Esophagus mucosa (tissue), 1 donor: ENCODE measurements at regions not wholly inside any gene's neighbourhood (a gene's known extent, or its start where the extent isn't known, plus 50 kb on each side); places are given as distances from the start of the nearest gene placed in this dataset.
"Not testable (repeated sequence)": the region's sequence is repeated elsewhere in the genome, so short reads cannot be mapped to it uniquely, and the experiment has no call there.

ENCODE experiments used
- ATAC-seq: fragments of 200-7000 bp; cut with Tn5 transposase; one replicate; pipeline ENCODE4 v1.9.1; 2020
- donor health status: DM: yes; HTN: yes; CAD: no.

DNA sequence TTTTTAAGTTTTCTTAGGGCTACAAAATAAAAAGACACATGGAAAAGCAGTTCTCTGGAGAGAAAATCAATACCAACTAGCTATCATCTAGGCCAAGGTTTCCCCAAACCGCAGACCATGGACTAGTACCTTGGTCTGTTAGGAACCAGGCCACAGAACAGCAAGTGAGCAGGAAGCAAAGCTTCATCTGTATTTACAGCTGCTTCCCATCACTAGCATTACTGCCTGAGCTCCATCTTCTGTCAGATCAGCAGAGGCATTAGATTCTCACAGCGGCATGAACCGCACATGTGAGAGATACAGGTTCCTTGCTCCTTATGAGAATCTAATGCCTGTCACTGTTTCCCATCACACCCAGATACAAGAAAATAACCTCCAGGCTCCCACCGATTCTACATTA lies 1907.6 kb upstream of the ACO1 start:
- ATAC-seq, result no peak

DNA sequence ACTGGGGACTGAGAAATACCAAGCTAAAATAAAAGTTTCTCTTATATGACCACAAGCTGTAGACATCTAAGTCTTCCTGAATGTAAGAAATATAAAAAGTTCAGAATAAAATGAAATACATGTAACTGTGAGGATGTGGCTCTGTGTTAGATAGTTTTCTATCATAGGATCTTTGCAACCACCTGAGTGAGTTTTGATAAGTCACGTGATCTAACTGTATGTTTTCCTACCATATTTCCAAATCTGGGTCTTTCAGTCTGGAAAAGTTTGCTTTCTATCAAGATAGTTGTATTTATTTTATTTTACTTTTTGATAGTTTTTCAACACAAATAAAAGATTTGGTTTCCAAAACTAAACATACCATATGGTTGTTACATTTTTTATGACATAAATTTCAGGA lies 1905.8 kb upstream of the ACO1 start:
- ATAC-seq, result no peak

DNA sequence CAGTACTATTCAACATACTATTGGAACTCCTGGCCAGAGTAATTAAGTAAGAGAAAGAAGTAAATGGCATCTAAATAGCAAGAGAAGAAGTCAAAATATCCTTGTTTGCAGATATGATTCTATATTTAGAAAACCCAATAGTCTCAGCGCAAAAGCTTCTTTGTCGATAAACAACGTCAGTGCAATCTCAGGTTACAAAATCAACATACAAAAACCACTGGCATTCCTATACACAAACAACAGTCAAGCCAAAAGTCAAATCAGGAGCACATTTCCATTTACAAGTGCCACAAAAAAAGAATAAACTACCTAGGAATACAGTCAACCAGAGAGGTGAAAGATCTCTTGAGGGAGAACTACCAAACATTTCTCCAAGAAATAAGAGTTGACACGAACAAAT lies 1901.9 kb upstream of the ACO1 start:
- no peak for ATAC-seq

DNA sequence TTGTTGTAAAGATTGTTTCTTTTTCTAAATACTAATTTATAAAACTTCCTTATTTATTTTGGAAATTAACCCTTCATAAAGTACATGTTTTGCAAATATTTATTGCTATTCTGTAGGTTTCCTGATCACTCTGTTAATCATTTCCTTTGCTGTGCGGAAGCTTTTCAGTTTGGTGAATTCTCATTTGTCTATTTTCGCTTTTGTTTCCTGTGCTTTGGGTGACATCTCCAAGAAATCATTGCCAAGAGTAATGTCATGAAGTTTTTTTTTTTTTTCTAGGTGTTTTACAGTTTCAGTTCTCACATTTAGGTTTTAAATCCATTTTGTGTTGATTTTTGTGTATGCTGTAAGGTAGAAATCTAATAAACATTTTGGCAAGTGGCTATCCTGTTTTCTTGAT lies 1899.8 kb upstream of the ACO1 start:
- ATAC-seq, result no peak

DNA sequence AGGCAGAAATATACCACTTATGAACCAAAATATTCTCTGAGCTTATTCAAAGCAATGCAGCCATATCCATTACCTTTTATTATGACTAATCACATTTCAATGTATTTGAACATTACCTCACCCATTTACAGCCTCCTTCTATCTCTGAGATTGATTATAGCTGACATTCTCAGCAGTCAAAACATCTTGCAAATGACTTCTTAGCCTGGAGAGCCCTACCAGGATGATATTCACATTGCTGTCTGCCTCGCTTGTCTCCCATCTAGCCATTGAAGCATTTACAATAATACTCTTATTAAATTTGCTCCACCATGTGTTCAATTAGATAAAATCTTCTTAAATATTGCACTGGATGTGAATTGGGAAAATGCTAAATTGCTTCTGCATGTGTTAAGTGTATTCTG lies 1879.9 kb upstream of the ACO1 start:
- no peak for ATAC-seq

DNA sequence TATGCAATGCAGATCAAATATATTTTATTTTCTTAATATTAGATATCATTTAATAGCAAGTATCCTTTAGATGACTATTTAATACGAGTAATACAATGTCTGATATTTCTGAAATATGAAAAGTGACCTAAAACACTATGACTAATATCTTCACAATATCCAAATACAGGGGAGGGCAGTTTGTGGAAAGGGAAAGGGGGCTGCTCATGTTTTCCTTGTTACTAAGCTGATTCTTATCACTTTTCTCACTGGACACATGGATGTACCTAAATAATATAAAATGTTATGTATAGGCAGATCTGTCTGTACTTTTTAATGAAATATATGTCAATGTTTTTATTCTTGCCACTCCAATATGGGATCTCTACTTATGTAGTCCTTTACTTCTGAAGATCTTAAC lies 1879.1 kb upstream of the ACO1 start:
- ATAC-seq, result no peak

DNA sequence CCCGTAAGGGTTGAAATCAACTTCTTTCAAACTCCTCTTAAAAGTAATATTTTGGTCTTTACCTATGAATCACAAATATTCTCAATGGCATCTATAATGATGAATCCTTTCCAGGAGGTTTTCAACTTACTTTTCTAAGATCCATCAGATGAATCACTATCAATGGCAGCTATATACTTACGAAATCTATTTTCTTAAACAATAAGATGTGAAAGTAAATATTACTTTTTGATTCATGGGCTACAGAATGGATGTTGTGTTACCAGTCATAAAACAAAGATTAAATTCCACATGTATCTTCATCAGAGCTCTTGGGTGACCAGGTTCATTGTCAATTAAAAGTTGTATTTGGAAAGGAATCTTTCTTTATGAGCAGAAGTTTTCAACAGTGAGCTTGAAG lies 1877.7 kb upstream of the ACO1 start:
- ATAC-seq, result no peak

DNA sequence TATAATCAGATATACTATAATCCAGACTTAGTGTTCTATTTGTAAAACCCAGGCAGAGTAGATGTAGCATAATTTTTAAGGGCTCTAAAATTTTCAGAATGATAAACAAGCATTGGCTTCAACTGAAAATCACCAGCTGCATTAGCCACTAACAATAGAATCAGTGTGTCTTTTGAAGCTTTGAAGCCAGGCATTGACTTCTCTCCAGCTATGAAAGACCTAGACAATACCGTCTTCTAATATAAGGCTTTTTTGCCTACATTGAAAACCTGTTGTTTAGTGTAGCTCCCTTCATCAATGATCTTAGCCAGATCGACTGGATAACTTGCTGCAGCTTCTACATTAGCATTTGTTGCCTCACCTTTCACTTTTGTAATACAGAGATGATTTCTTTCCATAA lies 1877.3 kb upstream of the ACO1 start:
- ATAC-seq, result no peak

DNA sequence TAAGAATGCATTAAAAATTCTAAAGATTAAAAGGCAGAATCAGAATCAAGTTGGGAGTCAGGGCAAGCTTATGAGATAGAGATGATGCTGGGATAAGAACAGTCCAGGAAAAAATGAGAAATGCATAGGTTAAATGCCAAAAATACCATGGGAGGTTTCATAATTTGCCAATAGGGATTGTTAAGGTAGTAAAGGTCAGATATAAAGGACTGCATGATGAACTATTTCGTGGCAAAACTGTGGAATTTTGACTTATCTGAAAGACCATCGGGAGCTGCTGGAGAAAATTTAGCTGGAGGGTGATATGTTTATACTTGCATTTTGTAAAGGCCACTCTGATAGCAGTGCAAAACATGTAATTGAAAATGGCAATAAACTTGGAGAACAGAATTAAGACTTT lies 1872.8 kb upstream of the ACO1 start:
- ATAC-seq, result no peak

DNA sequence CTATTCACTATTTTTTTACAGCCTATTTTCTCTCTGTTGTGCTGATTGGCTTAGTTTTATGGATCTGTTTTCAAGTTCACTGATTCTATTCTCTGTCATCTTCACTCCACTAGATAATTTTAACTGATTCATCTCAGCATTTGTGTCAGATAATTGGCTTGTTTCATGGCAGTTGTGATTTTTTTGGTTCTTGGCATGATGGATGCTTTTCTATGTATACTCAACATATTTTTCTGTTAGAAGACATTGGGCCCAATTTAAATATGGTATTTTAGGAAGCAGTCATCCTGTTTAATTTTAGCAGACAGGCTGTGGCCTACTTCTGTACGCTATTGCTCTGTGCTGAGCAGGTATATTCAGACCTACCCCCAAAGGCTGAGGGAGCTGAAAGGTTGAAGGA lies 1865.3 kb upstream of the ACO1 start:
- ATAC-seq, result no peak

DNA sequence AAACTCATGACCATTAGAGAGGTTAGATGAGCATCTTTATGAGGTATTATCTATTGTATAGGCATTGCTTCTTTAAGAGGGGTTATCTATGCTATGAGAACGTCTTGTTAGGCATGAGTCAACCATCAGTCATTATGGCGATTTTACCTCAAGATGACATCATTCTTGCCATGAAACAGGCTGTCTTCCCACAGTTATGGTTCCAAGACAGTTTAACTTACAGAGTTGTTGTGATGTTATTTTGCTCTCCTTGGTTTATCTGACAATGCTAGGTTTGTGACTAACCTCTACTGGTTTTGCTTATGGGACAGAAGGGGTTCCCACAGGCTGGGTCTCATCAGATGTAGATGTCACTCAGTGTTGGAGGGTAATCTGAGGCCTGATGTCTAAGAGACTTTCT lies 1864.7 kb upstream of the ACO1 start:
- ATAC-seq, result no peak

DNA sequence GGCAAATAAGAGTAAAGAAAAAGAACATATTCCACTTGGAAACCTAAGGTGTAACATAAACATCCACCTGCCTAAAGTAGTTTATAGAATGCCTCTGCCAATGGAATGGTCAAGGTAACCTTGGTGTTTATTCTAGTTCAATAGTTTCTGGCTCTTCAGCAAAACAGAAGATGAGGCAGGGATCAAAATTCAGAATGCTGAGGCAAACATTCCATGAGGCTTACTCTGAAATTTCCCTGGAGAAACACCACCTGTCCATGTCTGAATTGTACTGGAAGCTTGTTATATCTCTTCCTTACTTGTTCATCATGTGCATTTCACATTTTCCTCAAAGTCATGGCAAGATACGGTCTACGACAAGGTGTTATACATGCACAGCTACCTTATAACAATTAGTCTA lies 1862.4 kb upstream of the ACO1 start:
- no peak for ATAC-seq

DNA sequence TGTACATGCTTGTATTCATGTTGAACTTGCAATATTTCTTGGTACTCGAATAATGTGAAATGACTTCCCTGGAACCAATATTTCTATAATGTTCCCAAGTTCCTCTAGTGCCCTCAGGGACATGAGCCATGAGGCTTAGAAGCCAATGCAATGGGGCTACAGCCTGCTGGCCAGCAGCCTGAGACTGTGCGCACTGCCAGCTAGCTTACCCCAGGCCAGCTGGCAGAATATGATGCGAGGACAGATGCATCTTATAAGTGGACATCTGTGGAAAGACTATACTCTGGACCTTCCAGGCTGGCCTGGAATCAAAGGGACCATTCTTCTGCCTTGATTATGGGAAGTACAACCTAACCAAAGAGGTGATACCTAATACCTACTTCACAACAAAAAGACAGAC lies 1862.0 kb upstream of the ACO1 start:
- ATAC-seq, result no peak

DNA sequence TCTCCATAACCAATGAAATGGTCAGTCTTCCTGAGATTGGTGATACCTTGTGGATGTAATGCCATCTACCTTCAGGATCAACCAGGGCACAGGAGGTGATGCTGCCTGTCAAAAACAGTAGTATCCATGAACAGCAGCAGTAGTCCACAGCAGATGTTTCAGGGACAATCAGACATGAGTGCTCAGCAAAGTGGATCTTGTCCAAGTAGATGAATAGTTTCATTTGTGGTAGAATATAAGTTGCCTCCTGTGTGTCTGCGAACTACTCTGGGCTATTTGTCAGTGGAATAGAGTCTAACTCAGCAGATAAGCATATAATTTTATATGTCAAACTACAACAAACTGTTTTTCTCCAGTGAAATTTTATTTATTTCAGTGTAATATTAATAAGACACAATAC lies 1860.1 kb upstream of the ACO1 start:
- no peak for ATAC-seq

DNA sequence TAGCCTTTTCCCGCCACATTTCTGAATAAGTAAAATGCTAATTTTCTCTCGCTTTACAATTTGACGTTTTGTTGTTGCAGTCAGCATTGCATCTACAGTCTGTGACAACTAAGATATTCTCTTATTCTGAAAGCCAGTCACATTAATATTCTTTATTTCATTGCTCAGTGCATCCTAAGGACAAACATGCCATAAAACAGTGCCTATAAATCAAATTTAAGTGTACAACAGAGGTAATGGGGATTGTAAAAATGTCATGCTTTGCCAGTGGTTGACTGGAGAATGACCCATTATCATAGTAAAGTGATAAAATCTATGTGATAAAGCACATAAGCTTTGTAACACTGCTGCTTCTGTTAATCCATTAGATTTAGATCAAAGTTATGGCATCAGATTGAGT lies 1850.0 kb upstream of the ACO1 start:
- no peak for ATAC-seq

DNA sequence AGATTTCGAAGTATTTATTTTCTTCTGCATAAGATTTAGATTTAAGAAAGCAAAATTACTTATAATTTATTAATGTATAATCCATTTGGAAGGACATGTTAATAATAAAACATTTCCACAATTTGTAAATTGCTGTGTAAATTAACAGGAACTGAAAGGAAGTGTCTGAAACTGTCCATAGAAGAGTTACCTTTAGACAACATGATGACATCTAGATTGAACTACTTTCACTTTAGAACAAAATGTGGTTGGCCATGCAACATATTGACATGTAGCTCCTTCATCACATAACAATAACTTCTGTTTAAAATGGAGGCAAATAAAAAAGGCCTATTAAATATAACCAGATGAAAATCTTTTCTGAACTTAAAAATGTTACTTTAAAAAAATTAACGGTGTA lies 1849.5 kb upstream of the ACO1 start:
- ATAC-seq, result no peak

DNA sequence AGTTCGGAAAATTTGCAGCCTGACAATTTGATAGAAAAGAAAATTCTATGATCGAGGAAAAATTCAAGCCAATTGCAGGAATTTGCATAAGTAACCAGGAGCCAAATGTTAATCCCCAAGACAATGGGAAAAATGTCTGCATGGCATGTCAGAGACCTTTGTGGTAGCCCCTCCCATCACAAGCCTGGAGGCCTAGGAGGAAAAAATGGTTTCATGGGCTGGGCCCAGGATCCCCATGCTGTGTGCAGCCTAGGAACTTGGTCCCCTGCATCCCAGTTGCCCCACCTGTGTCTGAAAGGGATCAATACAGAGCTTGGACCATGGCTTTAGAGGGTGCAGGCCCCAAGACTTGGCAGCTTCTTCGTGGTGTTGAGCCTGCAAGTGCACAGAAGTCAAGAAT lies 1847.9 kb upstream of the ACO1 start:
- ATAC-seq, result no peak

DNA sequence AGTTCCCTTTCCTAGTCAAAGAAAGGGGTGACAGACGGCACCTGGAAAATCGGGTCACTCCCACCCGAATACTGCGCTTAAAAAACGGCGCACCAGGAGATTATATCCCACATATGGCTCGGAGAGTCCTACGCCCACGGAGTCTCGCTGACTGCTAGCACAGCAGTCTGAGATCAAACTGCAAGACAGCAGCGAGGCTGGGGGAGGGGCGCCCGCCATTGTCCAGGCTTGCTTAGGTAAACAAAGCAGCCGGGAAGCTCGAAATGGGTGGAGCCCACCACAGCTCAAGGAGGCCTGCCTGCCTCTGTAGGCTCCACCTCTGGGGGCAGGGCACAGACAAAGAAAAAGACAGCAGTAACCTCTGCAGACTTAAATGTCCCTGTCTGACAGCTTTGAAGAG lies 1844.7 kb upstream of the ACO1 start:
- ATAC-seq, result not testable (repeated sequence)

DNA sequence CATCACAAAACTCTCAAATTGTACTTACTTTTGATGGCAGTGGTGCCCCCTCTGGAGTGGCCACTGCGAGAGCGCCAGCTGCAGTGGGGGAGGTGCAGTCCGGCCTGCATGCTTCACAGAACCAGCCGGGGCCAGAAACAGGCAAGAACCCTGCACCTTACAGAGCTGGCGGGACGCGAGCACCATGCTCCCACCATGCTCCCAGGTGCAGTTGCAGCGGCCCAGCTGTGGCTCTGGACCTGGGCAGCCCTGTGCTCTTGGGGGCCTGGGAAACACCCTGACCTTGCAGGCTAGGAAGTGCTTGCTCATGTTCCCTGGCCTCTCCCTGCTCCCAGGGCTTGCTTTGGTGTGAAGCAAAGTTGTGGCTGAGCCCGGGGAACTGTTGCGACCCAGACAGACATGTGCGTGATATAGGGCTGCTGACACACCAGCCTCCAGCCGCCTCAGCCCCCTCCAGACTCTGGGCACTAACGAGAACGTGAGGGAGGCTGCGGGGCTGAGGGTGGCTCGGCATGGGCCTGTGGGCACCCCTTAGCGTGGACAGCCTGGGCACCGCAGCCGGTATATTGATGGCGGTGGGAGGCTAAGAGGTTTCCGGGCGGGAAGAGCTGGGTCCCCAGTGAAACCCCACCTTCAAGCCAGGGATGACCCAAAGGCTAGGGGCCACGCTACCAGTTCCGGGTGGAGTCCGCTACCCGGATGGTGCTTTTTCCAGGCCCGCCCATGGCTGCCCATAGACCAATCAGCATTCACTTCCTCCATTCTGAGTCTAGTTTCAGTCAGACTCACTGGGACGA lies 1809.9 kb upstream of the ACO1 start:
- no peak for ATAC-seq

DNA sequence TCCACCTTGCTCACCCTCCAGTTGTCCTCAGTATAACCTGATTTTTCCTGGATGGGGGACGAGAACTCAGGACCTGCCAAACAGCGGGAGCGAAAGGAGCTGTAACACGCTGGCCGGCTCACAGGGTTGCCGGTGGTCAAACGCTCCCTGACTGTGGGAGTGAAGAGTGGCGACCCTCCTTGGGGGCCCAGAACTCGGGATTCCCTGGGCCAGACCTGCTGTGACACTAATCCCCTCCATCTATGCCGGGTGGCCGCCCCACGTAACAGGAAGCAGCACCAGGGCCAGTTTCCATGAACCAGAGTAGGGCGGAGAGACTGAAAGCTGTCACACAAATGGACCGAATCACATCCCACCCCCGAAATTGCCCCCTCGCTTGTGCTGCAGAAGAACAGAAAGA lies 1809.2 kb upstream of the ACO1 start:
- ATAC-seq, result no peak

DNA sequence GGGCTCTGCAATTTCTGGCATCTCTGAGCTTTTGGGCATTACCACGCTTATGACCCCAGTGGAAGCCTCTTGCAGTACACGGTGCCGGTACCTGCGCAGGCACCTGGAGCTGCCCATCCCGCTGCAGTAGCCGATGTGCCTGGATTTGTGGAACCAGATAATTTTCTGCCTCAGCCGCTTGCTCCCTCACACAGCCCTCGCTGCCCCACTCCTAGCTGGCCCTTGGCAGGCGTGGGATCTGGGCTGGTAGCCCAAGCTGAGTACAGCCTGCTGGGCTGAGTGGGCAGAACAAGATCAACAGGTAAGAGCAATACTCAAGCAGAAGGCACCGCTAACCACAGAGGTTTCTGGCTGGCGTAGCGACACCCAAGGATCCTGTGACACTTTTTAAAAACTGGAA lies 1808.8 kb upstream of the ACO1 start:
- ATAC-seq, result no peak

DNA sequence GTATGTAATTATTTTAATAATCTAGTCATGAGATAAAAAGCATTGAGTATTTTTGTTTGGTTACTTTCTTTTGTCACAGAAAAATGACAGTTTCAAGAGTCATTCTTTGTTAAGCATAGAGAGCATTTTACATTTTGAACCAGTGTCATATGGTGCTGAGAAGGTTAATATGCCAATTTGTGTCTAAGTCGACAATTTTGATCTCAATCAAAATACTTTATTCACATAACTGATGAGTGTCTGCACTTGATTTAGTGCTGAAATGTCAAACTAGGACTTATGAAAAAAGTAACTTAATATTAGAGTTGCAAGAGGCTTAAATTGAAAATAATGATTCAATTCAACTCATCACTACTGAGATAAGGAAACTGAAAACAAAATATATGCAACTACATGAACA lies 1804.6 kb upstream of the ACO1 start:
- ATAC-seq, result no peak

DNA sequence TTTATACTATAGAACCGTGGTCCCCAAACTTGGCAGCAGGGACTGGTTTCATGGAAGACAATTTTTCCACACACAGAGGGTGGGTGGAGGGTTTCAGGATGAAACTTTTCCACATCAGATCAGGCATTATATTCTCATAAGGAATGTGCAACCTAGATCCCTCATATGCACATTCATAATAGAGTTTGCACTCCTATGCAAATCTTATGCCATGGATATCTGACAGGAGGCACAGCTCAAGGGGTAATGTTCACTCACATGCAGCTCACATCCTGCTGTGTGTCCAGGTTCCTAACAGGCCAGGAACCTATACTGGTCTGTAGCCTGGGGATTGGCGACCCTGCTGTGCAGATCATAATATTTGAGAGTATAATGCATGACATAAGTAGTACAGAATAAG lies 1802.2 kb upstream of the ACO1 start:
- ATAC-seq, result no peak

DNA sequence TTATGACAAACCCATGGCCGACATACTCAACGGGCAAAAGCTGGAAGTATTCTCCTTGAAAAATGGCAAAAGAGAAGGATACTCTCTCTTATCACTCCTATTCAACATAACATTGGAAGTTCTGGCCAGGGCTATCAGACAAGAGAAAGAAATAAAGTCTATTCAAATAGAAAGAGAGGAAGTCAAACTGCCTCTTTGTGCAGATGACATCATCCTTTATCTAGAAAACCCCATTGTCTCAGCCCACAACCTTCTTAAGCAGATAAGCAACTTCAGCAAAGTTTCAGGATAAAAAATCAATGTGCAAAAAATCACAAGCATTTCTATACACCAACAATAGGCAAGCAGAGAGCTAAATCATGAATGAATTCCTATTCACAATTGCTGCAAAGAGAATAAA lies 1799.9 kb upstream of the ACO1 start:
- no peak for ATAC-seq

DNA sequence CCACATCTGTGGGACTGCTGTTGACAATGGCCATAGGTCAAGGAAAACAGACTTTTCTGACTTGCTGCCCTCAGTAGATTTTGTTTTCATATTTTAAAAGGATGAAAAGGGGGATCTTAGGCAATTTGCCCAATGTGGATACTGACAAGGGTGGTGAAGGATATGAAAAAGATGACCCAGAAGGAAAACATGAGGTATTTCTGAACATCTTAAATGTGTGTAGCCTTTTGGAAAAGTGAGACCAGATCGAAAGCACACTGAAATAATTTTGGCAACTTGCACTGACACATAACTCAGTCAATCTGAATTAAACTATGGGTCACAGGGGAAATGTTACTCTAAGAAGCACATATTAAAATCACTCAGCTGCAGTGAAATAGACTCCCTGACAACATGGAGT lies 1793.0 kb upstream of the ACO1 start:
- no peak for ATAC-seq
